ENCODE measurements at regions not wholly inside any gene's neighbourhood (a gene's known extent, or its start where the extent isn't known, plus 50 kb on each side); places are given as distances from the start of the nearest gene placed in this dataset.

GRCh38 chr3:171981271-171981605 is 58.1 kb upstream of the FNDC3B start:
- TF ChIP-seq POLR2AphosphoS5 (IDR thresholded peaks at IDR 0.05) = no peak
- TF ChIP-seq, protein P1, sequence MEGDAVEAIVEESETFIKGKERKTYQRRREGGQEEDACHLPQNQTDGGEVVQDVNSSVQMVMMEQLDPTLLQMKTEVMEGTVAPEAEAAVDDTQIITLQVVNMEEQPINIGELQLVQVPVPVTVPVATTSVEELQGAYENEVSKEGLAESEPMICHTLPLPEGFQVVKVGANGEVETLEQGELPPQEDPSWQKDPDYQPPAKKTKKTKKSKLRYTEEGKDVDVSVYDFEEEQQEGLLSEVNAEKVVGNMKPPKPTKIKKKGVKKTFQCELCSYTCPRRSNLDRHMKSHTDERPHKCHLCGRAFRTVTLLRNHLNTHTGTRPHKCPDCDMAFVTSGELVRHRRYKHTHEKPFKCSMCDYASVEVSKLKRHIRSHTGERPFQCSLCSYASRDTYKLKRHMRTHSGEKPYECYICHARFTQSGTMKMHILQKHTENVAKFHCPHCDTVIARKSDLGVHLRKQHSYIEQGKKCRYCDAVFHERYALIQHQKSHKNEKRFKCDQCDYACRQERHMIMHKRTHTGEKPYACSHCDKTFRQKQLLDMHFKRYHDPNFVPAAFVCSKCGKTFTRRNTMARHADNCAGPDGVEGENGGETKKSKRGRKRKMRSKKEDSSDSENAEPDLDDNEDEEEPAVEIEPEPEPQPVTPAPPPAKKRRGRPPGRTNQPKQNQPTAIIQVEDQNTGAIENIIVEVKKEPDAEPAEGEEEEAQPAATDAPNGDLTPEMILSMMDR (IDR thresholded peaks at IDR 0.05) = no peak

All from esophagus muscularis mucosa (tissue), 3 donors.